Right atrium auricular region (tissue), 2 donors: ENCODE measurements at regions not wholly inside any gene's neighbourhood (a gene's known extent, or its start where the extent isn't known, plus 50 kb on each side); places are given as distances from the start of the nearest gene placed in this dataset.

Source experiments
- DNase-seq: peaks from one replicate; pipeline ENCODE4 v3.0.0-alpha.2; 2019; ENCODE audit warnings: low spot score
- H3K27ac ChIP-seq, 2 donors: fragments of 200-600 bp; sonication (generic); 1 replicate in 1 of 2; 2 replicates in 1 of 2; pipeline ENCODE4 v1.5.1; 2016 to 2019
- H3K27me3 ChIP-seq, 2 donors: fragments of 200-600 bp; sonication (generic); one replicate each; pipeline versions ENCODE4 v1.5.1 to v1.6.0; 2017 to 2019
- H3K36me3 ChIP-seq: fragments of 200-600 bp; sonication (generic); one replicate; pipeline ENCODE4 v1.5.1; 2016
- H3K4me1 ChIP-seq, 2 donors: fragments of 200-600 bp; sonication (generic); one replicate each; pipeline versions ENCODE4 v1.5.1 to v1.6.0; 2017 to 2019
- H3K4me3 ChIP-seq, 2 donors: fragments of 200-600 bp; sonication (generic); 1 replicate in 1 of 2; 2 replicates in 1 of 2; pipeline ENCODE4 v1.5.1; 2017 to 2019; ENCODE audit warnings: mild to moderate bottlenecking in 1 of 2, moderate library complexity in 1 of 2
- H3K9me3 ChIP-seq, 2 donors: fragments of 200-600 bp; sonication (generic); one replicate each; pipeline ENCODE4 v1.5.1; 2019
- TF ChIP-seq, protein P1 (sequence below), 2 donors: fragments of 200-600 bp; sonication (generic); IDR thresholded peaks; one replicate each; pipeline ENCODE4 v1.5.1; 2019; ENCODE audit warnings: antibody characterized with exemption in 2 of 2

DNA sequence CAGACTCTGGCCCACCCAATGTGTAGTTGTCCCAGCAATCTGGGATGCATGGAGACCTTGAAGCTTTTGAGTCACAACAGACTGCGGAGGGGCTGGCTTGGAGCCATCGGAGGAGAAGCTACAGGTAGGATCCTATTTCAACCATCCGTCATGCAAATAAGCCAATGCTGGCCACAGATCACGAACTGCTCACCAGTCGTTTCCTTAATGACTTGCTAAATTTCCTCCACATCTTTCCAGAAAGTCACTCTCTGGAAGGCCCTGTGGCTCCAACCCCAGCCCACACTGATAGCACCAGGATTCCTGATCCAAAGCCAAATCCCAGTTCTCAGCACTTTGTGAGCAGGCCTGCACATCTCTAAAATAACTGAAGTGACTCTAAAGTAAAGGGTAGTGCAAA lies 321.3 kb downstream of the RAB28 start:
- no peak overlapping the region for H3K27ac ChIP-seq
- H3K36me3 ChIP-seq: no peaks in the 10 kb centered on the region
- TF ChIP-seq, protein P1, sequence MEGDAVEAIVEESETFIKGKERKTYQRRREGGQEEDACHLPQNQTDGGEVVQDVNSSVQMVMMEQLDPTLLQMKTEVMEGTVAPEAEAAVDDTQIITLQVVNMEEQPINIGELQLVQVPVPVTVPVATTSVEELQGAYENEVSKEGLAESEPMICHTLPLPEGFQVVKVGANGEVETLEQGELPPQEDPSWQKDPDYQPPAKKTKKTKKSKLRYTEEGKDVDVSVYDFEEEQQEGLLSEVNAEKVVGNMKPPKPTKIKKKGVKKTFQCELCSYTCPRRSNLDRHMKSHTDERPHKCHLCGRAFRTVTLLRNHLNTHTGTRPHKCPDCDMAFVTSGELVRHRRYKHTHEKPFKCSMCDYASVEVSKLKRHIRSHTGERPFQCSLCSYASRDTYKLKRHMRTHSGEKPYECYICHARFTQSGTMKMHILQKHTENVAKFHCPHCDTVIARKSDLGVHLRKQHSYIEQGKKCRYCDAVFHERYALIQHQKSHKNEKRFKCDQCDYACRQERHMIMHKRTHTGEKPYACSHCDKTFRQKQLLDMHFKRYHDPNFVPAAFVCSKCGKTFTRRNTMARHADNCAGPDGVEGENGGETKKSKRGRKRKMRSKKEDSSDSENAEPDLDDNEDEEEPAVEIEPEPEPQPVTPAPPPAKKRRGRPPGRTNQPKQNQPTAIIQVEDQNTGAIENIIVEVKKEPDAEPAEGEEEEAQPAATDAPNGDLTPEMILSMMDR (IDR thresholded peaks at IDR 0.05): no peak
- no peak overlapping the region for H3K4me3 ChIP-seq
- no peaks in the 10 kb centered on the region for H3K27me3 ChIP-seq
- no peak for DNase-seq
- no peaks in the 10 kb centered on the region for H3K4me1 ChIP-seq
- H3K9me3 ChIP-seq: no peaks in the 10 kb centered on the region

- Histone ChIP-seq H3K27ac (peak overlapping the region in 1 of 2 donors; percentile 16), H3K9me3 (no peaks in the 10 kb centered on the region), H3K4me1 (no peaks in the 10 kb centered on the region), H3K27me3 (no peaks in the 10 kb centered on the region), H3K4me3 (no peak overlapping the region), H3K36me3 (no peaks in the 10 kb centered on the region)
- TF ChIP-seq, protein P1 (IDR thresholded peaks at IDR 0.05): no peak
- no peak for DNase-seq
Measured at GRCh38 chr4:13160920-13161319, 323.2 kb downstream of the RAB28 start.

DNA sequence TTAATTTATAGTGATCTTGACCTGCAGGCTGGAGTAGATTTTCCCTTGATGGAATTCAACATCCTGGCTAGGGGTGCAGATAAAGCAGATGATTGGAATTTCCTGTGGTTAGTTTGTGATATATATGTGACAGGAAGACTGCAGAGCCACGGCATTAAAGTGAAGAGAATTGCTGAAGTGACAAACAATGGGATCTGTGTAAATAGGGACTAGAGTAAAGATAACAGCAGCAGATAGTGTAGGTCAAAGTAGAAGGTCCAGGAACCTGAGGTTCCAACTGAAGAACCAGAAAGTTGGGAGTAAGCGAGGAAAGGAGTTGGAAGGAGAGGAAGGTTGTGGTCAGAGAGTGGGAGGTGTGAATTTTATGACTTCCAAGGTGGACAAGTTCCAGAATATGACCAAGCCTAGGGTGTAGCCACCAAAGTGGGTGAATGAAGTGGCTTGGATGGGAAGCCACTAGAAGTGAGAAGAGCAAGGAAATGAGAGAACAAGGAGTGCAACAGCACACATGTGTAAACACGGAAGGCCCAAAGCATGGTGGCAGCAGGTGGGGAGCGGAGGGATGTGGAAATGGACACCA lies 325.0 kb downstream of the RAB28 start:
- Histone ChIP-seq H3K4me3 (no peak overlapping the region), H3K27me3 (no peaks in the 10 kb centered on the region), H3K4me1 (no peaks in the 10 kb centered on the region), H3K9me3 (no peaks in the 10 kb centered on the region), H3K36me3 (no peaks in the 10 kb centered on the region), H3K27ac (no peak overlapping the region)
- DNase-seq: no peak
- TF ChIP-seq, protein P1 (IDR thresholded peaks at IDR 0.05): no peak

DNA sequence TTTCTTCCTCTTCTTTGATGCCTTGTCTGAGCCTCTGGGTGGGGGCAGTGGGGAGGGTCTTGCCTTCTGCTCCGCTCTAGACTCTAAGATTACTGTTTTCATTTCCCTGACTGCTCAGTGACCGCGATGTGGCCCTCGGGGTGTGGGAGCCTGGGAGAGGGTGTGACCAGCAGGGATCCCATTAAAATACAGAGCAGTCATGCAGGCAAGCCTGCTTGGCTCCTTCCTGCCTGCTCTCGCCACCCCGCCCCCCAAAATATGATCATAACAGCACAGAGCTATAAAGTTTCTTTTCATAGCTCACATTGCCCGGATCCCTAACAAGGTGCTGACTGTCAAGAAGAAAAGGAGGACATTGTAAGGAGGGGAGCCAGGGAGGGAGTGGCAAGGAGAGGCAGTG lies 332.9 kb downstream of the RAB28 start:
- no peak overlapping the region for H3K4me3 ChIP-seq
- no peaks in the 10 kb centered on the region for H3K36me3 ChIP-seq
- no peak overlapping the region for H3K27ac ChIP-seq
- DNase-seq: no peak
- no peaks in the 10 kb centered on the region for H3K4me1 ChIP-seq
- TF ChIP-seq, protein P1 (IDR thresholded peaks at IDR 0.05): no peak
- no peaks in the 10 kb centered on the region for H3K27me3 ChIP-seq
- H3K9me3 ChIP-seq: no peaks in the 10 kb centered on the region

DNA sequence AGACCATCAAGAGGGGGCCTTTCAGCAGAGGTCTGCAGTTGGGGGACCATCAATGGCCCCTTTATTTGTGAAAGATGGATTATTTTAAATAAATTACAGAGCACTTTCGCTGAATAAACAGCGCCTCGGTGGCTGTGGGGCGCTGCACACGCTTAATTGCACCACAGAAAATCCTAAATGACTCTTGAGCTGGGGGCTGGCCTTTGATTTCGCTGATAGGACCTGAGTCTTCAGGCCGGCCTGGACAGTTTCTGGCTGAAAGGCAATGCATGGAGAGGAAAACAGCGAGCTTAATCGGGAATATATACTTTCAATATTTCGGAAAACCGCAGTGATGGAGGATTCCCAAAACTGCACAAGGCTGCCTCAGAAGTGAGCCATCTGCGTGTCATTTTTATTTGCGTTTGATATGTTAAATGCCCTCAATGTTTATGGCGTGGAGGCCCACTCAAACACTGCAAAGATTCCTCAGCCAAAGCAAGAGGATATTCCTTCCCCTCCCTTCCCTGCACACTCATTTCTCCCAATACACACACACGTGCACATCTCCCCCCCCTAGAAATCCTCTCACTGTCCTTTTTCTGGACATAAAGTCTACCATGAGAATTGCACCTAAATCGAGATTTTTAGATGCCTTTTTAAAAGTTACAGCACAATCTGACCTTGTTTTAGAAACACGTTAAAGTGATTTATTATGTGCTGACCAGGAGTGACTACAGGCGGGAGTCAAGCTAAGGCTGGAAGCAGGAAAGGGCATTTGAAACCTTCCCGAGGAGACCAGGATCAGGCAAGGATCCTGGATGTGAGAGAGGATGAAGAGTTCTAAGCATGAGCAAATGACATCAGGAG lies 340.7 kb downstream of the RAB28 start:
- DNase-seq: no peak
- TF ChIP-seq, protein P1 (IDR thresholded peaks at IDR 0.05): no peak
- Histone ChIP-seq H3K27ac (no peak overlapping the region), H3K4me1 (no peaks in the 10 kb centered on the region), H3K36me3 (no peaks in the 10 kb centered on the region), H3K9me3 (no peaks in the 10 kb centered on the region), H3K27me3 (no peaks in the 10 kb centered on the region), H3K4me3 (no peak overlapping the region)
